ENCODE measurements at regions not wholly inside any gene's neighbourhood (a gene's known extent, or its start where the extent isn't known, plus 50 kb on each side); places are given as distances from the start of the nearest gene placed in this dataset.

DNA sequence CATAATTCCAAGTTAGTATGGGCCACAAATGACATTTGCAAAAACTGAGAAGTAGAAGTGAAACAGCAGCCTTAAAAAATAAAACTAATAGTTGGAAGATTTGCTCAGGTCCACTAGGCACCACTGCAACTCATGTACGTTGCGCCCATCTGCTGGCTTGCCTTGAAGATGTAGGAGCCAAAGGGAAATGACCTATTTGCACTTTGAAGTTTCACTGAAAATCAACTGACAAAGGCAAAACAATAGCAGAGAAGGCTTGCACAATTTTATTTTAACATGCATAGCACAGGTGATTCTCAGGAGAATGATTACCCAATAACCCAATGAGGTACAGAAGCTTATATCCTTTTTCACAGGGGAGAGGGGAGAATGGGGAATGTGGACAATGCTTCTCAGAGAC lies 170.1 kb upstream of the USP25 start:
- no peak for TF ChIP-seq POLR2A (IDR thresholded peaks at IDR 0.05; ENCODE audit: low read length)
- no peak for TF ChIP-seq GATA1 (IDR thresholded peaks at IDR 0.05; ENCODE audit: low read depth, low read length)

Measured in erythroblast (primary cell).